HG03108 (cell line): ENCODE measurements at regions not wholly inside any gene's neighbourhood (a gene's known extent, or its start where the extent isn't known, plus 50 kb on each side); places are given as distances from the start of the nearest gene placed in this dataset.

Experiments
- ATAC-seq: cut with Tn5 transposase; IDR thresholded peaks from one replicate; pipeline ENCODE4 v1.9.1; 2021; ENCODE audit warnings: moderate library complexity; ENCODE audit not compliant: unreplicated experiment

DNA sequence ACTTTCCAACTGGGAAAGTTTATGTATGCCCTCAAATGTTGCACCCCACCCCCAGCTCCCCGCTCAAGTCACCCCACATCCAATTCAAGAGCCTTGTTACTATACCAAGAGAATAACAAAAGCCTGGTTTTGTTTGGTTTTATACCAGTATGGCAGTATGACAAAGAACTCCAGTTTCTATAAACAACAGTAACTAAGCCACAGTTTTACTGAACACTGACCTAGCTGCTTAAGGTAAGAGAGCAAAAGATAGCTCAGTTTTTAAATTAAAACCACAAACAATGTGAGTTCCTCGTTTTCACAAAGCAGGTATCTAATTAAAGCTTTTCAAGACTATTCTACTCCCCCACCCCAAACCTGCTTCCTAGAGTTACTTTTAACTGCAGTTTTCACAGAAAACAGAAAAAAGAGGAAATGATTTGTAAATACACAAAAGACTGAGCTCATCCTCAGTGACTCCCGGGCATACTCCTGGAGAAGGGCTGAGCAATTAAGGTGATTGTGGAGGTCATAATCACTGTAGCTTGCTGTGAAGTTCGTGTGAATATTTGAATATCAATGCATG is 59.3 kb upstream of the LHX8 start:
- no peak for ATAC-seq

DNA sequence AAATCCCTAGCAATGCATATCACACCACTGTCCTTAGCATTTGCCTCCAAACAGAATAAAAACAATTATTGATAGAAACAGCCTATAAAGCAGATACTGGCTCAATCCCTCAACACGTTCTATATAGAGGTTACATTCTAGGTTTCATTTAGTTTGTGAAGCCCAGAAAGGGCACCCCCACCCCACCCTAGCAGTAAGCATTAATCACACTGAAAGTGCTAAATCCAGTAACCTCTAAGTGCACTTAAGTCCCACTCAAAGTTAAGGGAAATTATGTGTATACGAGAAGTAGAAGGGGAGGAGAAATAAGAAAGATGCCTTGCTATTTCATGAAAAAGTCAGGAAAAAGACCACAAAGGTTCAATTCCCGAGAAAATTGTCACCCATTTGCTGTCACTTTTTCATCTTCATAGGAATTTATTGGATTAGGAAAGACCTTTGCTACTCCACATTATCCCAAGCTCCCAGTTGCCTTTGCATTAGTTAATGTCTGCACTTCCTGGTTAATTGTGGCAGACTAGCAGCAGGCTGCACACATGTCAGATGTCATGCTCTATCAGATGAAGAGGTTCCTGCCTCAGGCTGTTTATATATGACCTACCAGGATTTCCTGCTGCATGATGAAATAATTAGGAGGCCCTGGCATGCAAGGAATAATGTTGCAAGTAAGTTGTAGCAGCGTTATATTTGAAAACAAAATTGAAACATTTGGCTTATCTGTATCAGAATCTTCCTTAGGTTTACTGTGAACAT is 54.5 kb upstream of the LHX8 start:
- no peak for ATAC-seq

DNA sequence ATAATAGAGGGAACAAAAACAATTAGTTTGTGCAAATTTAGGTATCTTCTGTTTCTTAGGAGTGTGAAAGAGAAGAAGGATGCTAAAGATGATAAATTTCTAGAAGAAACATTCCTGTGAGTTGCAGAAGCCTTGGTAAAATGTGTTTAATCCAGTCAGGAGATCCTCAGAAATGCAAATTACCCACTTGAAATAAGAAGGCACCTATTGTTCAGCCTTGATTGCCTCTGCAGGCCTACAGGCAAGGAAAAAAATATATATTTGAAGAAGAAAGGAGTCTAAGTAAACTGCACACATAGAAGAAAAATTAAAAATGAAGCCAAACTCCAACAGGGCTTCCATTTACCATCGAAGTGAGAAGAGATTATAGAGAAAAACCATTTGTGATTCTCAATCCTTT is 51.0 kb upstream of the LHX8 start:
- ATAC-seq = no peak

DNA sequence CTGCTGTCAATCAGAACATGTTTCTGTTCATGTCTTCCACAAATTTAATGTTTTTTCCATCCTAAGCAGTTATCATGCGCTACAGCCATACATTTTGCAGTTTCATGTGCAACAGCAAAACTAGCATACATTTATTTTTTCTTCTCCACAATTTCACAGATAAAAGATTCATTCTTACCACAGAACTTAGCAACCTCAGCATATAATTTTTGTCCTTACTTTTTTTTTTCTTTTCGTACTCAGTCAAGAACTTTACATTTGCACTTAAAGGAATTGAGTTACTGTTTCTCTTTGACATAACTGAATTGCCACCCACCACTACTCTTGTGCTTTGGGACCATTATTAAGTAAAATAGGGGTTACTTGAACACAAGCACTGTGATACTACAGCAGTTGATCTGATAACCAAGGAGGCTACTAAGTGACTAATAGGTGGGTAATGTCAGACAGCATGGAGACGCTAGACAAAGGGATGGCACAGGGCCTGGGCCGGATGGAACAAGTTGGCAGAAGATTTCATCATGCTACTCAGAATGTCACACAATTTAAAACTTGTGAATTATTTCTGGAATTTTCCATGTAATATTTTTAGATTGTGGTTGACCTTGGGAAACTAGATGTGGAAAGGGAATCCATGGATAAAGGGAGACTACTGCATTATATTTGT is 50.2 kb upstream of the LHX8 start:
- ATAC-seq = no peak
